ENCODE measurements at regions not wholly inside any gene's neighbourhood (a gene's known extent, or its start where the extent isn't known, plus 50 kb on each side); places are given as distances from the start of the nearest gene placed in this dataset.

DNA sequence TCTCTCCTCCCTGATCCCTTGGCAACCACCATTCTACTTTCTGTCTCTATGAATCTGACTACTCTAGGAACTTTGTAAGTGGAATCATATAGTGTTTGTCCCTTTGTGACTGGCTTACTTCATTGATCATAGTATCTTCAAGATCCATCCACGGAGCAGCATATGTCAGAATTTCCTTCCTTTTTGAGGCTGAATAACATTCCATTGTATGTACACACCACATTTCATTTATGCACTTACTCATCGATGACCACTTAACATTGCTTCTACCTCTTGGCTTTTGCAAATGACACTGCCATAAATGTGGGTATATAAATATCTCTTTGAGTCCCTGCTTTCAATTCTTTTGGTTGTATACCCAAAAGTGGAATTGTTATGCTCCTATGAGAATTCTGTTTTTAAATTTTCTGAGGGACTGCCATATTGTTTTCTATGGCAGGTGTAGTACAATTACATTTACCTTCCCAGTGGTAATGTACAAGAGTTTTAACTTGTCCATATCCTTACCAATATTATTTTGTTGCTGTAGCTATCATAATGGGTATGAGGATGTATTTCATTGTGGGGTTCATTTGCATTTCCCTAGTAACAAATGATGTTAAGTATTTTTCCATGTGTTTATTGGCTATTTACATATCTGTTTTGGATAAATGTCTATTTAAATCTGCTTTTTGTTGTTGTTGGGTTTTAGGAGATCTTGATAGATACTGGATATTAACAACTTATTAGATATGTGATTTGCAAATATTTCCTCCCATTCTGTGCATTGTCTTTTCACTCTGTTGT is 466.1 kb downstream of the C4orf33 start:
- TF ChIP-seq, protein P1, sequence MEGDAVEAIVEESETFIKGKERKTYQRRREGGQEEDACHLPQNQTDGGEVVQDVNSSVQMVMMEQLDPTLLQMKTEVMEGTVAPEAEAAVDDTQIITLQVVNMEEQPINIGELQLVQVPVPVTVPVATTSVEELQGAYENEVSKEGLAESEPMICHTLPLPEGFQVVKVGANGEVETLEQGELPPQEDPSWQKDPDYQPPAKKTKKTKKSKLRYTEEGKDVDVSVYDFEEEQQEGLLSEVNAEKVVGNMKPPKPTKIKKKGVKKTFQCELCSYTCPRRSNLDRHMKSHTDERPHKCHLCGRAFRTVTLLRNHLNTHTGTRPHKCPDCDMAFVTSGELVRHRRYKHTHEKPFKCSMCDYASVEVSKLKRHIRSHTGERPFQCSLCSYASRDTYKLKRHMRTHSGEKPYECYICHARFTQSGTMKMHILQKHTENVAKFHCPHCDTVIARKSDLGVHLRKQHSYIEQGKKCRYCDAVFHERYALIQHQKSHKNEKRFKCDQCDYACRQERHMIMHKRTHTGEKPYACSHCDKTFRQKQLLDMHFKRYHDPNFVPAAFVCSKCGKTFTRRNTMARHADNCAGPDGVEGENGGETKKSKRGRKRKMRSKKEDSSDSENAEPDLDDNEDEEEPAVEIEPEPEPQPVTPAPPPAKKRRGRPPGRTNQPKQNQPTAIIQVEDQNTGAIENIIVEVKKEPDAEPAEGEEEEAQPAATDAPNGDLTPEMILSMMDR (IDR thresholded peaks at IDR 0.05) = no peak
- TF ChIP-seq EZH2 (IDR thresholded peaks at IDR 0.05; ENCODE audit: borderline replicate concordance, insufficient read depth, low read depth, low read length, poor library complexity, severe bottlenecking) = no peak

Measured in B cell (primary cell).